Upper lobe of left lung (tissue), 6 donors: ENCODE measurements at regions not wholly inside any gene's neighbourhood (a gene's known extent, or its start where the extent isn't known, plus 50 kb on each side); places are given as distances from the start of the nearest gene placed in this dataset.
"Not testable (repeated sequence)": the region's sequence is repeated elsewhere in the genome, so short reads cannot be mapped to it uniquely, and the experiment has no call there.

Source experiments
- ATAC-seq, 2 donors: fragments of 200-7000 bp; cut with Tn5 transposase; one replicate each; pipeline ENCODE4 v1.9.1; 2022; ENCODE audit warnings: mild to moderate bottlenecking in 2 of 2, moderate library complexity in 2 of 2; ENCODE audit not compliant: low FRiP score in 2 of 2
- DNase-seq, 2 donors: peaks; one replicate each; pipeline ENCODE4 v3.0.0-alpha.2; 2019 to 2020
- H3K27ac ChIP-seq, 4 donors: fragments of 200-600 bp; sonication (generic); one replicate each; pipeline ENCODE4 v1.5.1; 2016 to 2019
- H3K27me3 ChIP-seq, 4 donors: fragments of 200-600 bp; sonication (generic); one replicate each; pipeline ENCODE4 v1.5.1; 2017 to 2019
- H3K36me3 ChIP-seq, 4 donors: fragments of 200-600 bp; sonication (generic); one replicate each; pipeline ENCODE4 v1.5.1; 2016 to 2019
- H3K4me1 ChIP-seq, 4 donors: fragments of 200-600 bp; sonication (generic); one replicate each; pipeline ENCODE4 v1.5.1; 2018 to 2019
- H3K4me3 ChIP-seq, 4 donors: fragments of 200-600 bp; sonication (generic); one replicate each; pipeline ENCODE4 v1.5.1; 2017 to 2019; ENCODE audit warnings: mild to moderate bottlenecking in 2 of 4, moderate library complexity in 1 of 4
- H3K9me3 ChIP-seq, 4 donors: fragments of 200-600 bp; sonication (generic); one replicate each; pipeline ENCODE4 v1.5.1; 2018 to 2019
- CTCF ChIP-seq, 6 experiments: fragments of 450-650 bp in 4 of 6; fragments of 200-600 bp in 2 of 6; sonication (generic) in 2 of 6; IDR thresholded peaks; one replicate each; pipeline ENCODE4 v1.5.1; 2016 to 2019; ENCODE audit warnings: antibody characterized with exemption in 6 of 6
- EP300 ChIP-seq, 4 donors: sonication (generic); formaldehyde crosslinking; IDR thresholded peaks; one replicate each; pipeline ENCODE4 v1.5.1; 2017; ENCODE audit warnings: antibody characterized with exemption in 4 of 4, control low read depth in 2 of 4
- POLR2A ChIP-seq, 4 donors: fragments of 450-650 bp; IDR thresholded peaks; one replicate each; pipeline ENCODE4 v1.5.1; 2016 to 2017; ENCODE audit warnings: antibody characterized with exemption in 4 of 4, mild to moderate bottlenecking in 2 of 4
- POLR2AphosphoS5 ChIP-seq, 2 donors: sonication (generic); formaldehyde crosslinking; IDR thresholded peaks; one replicate each; pipeline ENCODE4 v1.5.1; 2017; ENCODE audit warnings: antibody characterized with exemption in 2 of 2
- WGBS, 2 donors: methylation state at CpG; one replicate each; pipeline ENCODE4 v1.1.5; 2017 to 2018; 5-methylcytosine and 5-hydroxymethylcytosine counted together
- donor health status: DM: no; HTN: no; CAD: no; lungs with moderate emphysema.
- donor health status: DM: no; HTN: yes; CAD: no; lungs with severe emphysema.

- H3K36me3 ChIP-seq = no peaks in the 10 kb centered on the region
- no peak overlapping the region for H3K27ac ChIP-seq
- H3K27me3 ChIP-seq = no peaks in the 10 kb centered on the region
- no peaks in the 10 kb centered on the region for H3K9me3 ChIP-seq
- no peak for TF ChIP-seq EP300 (IDR thresholded peaks at IDR 0.05)
- no peak for TF ChIP-seq POLR2A (IDR thresholded peaks at IDR 0.05)
- no peak for TF ChIP-seq POLR2AphosphoS5 (IDR thresholded peaks at IDR 0.05)
- no peak for TF ChIP-seq CTCF (IDR thresholded peaks at IDR 0.05)
- H3K4me3 ChIP-seq = no peak overlapping the region
- no peaks in the 10 kb centered on the region for H3K4me1 ChIP-seq
- WGBS, 2 donors = 66 to 70% methylated on average over 12 of the region's 12 CpGs
- ATAC-seq (no peak), DNase-seq (no peak)
Measured at GRCh38 chr2:20949256-20949655, 94.6 kb downstream of the APOB start.

- Histone ChIP-seq H3K4me1 (no peaks in the 10 kb centered on the region), H3K4me3 (no peak overlapping the region), H3K36me3 (no peaks in the 10 kb centered on the region), H3K27ac (no peak overlapping the region), H3K9me3 (no peaks in the 10 kb centered on the region), H3K27me3 (no peaks in the 10 kb centered on the region)
- ATAC-seq (no peak), DNase-seq (no peak)
- 75% methylated on average over 3 of the region's 3 CpGs for WGBS, 2 donors
- TF ChIP-seq POLR2AphosphoS5 (IDR thresholded peaks at IDR 0.05) = no peak
- TF ChIP-seq EP300 (IDR thresholded peaks at IDR 0.05) = no peak
- no peak for TF ChIP-seq CTCF (IDR thresholded peaks at IDR 0.05)
- no peak for TF ChIP-seq POLR2A (IDR thresholded peaks at IDR 0.05)
Measured at GRCh38 chr2:20946468-20946867, 97.4 kb downstream of the APOB start.

GRCh38 chr2:20943721-20944120, 100.2 kb downstream of the APOB start:
- not testable (repeated sequence) for H3K27ac ChIP-seq, H3K4me3 ChIP-seq, H3K4me1 ChIP-seq, DNase-seq, ATAC-seq, H3K9me3 ChIP-seq, H3K27me3 ChIP-seq, H3K36me3 ChIP-seq
- 65 to 88% methylated on average over 6 of the region's 6 CpGs for WGBS, 2 donors

- no peak for TF ChIP-seq POLR2AphosphoS5 (IDR thresholded peaks at IDR 0.05)
- TF ChIP-seq EP300 (IDR thresholded peaks at IDR 0.05) = no peak
- no peak for TF ChIP-seq CTCF (IDR thresholded peaks at IDR 0.05)
- TF ChIP-seq POLR2A (IDR thresholded peaks at IDR 0.05) = no peak
- Histone ChIP-seq H3K27ac (no peak overlapping the region), H3K9me3 (no peaks in the 10 kb centered on the region), H3K27me3 (no peaks in the 10 kb centered on the region), H3K36me3 (no peaks in the 10 kb centered on the region), H3K4me3 (no peak overlapping the region), H3K4me1 (no peaks in the 10 kb centered on the region)
- 72 to 79% methylated on average over 5 of the region's 5 CpGs for WGBS, 2 donors
- DNase-seq (no peak), ATAC-seq (peak in 1 of 2 donors; percentile 89)
Measured at GRCh38 chr2:20942646-20943125, 101.2 kb downstream of the APOB start.

GRCh38 chr2:20940856-20941255, 103.0 kb downstream of the APOB start:
- Histone ChIP-seq H3K4me1 (no peaks in the 10 kb centered on the region), H3K36me3 (no peaks in the 10 kb centered on the region), H3K27ac (no peak overlapping the region), H3K4me3 (no peak overlapping the region), H3K9me3 (no peaks in the 10 kb centered on the region), H3K27me3 (no peaks in the 10 kb centered on the region)
- no peak for DNase-seq
- 81 to 90% methylated on average over 7 of the region's 7 CpGs for WGBS, 2 donors
- TF ChIP-seq POLR2AphosphoS5 (IDR thresholded peaks at IDR 0.05) = no peak
- no peak for TF ChIP-seq POLR2A (IDR thresholded peaks at IDR 0.05)
- no peak for TF ChIP-seq EP300 (IDR thresholded peaks at IDR 0.05)
- no peak for TF ChIP-seq CTCF (IDR thresholded peaks at IDR 0.05)
- no peak for ATAC-seq
